Liver (tissue), 8 donors: ENCODE measurements at regions not wholly inside any gene's neighbourhood (a gene's known extent, or its start where the extent isn't known, plus 50 kb on each side); places are given as distances from the start of the nearest gene placed in this dataset.

Source experiments
- DNase-seq: peaks from one replicate; pipeline ENCODE4 v3.0.0-alpha.2; 2017; ENCODE audit warnings: low spot score
- H3K27ac ChIP-seq, 2 donors: one replicate each; pipeline ENCODE4 v1.7.0; 2013; ENCODE audit warnings: inconsistent platforms in 2 of 2, low read length in 2 of 2, control low read depth in 1 of 2, low read depth in 1 of 2, mild to moderate bottlenecking in 1 of 2
- H3K27me3 ChIP-seq, 4 donors: one replicate each; pipeline versions ENCODE4 v1.6.1 to v1.7.0; 2013; ENCODE audit warnings: low read length in 3 of 4, inconsistent platforms in 1 of 4, mild to moderate bottlenecking in 1 of 4, moderate library complexity in 1 of 4; ENCODE audit not compliant: control insufficient read depth in 4 of 4, insufficient read depth in 4 of 4
- H3K36me3 ChIP-seq, 4 donors: one replicate each; pipeline versions ENCODE4 v1.6.1 to v1.7.0; 2013; ENCODE audit warnings: low read length in 3 of 4, mild to moderate bottlenecking in 3 of 4, low read depth in 1 of 4, moderate library complexity in 1 of 4; ENCODE audit not compliant: control insufficient read depth in 4 of 4, insufficient read depth in 3 of 4
- H3K4me1 ChIP-seq, 4 donors: one replicate each; pipeline versions ENCODE4 v1.6.1 to v1.7.0; 2013; ENCODE audit warnings: low read length in 3 of 4, mild to moderate bottlenecking in 3 of 4, moderate library complexity in 1 of 4; ENCODE audit not compliant: control insufficient read depth in 4 of 4, insufficient read depth in 4 of 4
- H3K4me3 ChIP-seq, 3 donors: one replicate each; pipeline versions ENCODE4 v1.6.1 to v1.7.0; 2013; ENCODE audit warnings: low read length in 3 of 3, control low read depth in 1 of 3, low read depth in 1 of 3, mild to moderate bottlenecking in 1 of 3
- H3K9ac ChIP-seq, 2 donors: one replicate each; pipeline ENCODE4 v1.7.0; 2013; ENCODE audit warnings: low read length in 2 of 2, mild to moderate bottlenecking in 2 of 2, moderate library complexity in 2 of 2, control low read depth in 1 of 2, low read depth in 1 of 2
- H3K9me3 ChIP-seq, 4 donors: one replicate each; pipeline versions ENCODE4 v1.6.1 to v1.7.0; 2013; ENCODE audit warnings: low read length in 3 of 4; ENCODE audit not compliant: control insufficient read depth in 4 of 4
- ATF3 ChIP-seq: IDR thresholded peaks from 2 replicates; pipeline ENCODE4 v1.6.1; 2016; ENCODE audit warnings: antibody characterized with exemption
- CTCF ChIP-seq: fragments of 150-350 bp; IDR thresholded peaks from 2 replicates; pipeline ENCODE4 v1.5.1; 2017; ENCODE audit warnings: improper control_type of control experiment, low read depth, low read length; ENCODE audit not compliant: missing input control
- FOXA1 ChIP-seq: IDR thresholded peaks from 2 replicates; pipeline ENCODE4 v1.6.1; 2016; ENCODE audit warnings: antibody characterized with exemption
- FOXA2 ChIP-seq: IDR thresholded peaks from 2 replicates; pipeline ENCODE4 v1.6.1; 2016; ENCODE audit warnings: antibody characterized with exemption
- HNF4A ChIP-seq, 2 donors: conservative IDR thresholded peaks; 2 replicates each; pipeline ENCODE4 v1.6.1; 2016; ENCODE audit warnings: antibody characterized with exemption in 2 of 2, mild to moderate bottlenecking in 2 of 2
- HNF4G ChIP-seq: IDR thresholded peaks from 2 replicates; pipeline ENCODE4 v1.6.1; 2016; ENCODE audit warnings: antibody characterized with exemption
- NR2F2 ChIP-seq: IDR thresholded peaks from 2 replicates; pipeline ENCODE4 v1.6.1; 2016; ENCODE audit warnings: antibody characterized with exemption
- RAD21 ChIP-seq, 2 donors: IDR thresholded peaks; 2 replicates each; pipeline ENCODE4 v1.6.1; 2016; ENCODE audit warnings: antibody characterized with exemption in 2 of 2, mild to moderate bottlenecking in 2 of 2
- REST ChIP-seq: IDR thresholded peaks from 2 replicates; pipeline ENCODE4 v1.6.1; 2016; ENCODE audit warnings: antibody characterized with exemption, mild to moderate bottlenecking
- RXRA ChIP-seq, 2 donors: IDR thresholded peaks; 2 replicates each; pipeline ENCODE4 v1.6.1; 2017 to 2018; ENCODE audit warnings: antibody characterized with exemption in 2 of 2, mild to moderate bottlenecking in 1 of 2
- SP1 ChIP-seq: IDR thresholded peaks from 2 replicates; pipeline ENCODE4 v1.6.1; 2018; ENCODE audit warnings: antibody characterized with exemption, mild to moderate bottlenecking
- TAF1 ChIP-seq: conservative IDR thresholded peaks from 2 replicates; pipeline ENCODE4 v1.6.1; 2016; ENCODE audit warnings: antibody characterized with exemption, mild to moderate bottlenecking
- YY1 ChIP-seq: IDR thresholded peaks from 2 replicates; pipeline ENCODE4 v1.6.1; 2016; ENCODE audit warnings: antibody characterized with exemption, mild to moderate bottlenecking
- ZBTB33 ChIP-seq: IDR thresholded peaks from 2 replicates; pipeline ENCODE4 v1.6.1; 2016; ENCODE audit warnings: antibody characterized with exemption
- WGBS: extraction: QIAGEN DNeasy Blood & Tissue Kit; methylation state at CpG from one replicate; pipeline ENCODE4 v1.1.7; 2013; 5-methylcytosine and 5-hydroxymethylcytosine counted together
- donor health status: healthy.
- donor health status: healthy.
- donor health status: healthy.
- donor health status: healthy.
- donor health status: healthy.

- Histone ChIP-seq H3K9me3 (no peaks in the 10 kb centered on the region), H3K4me3 (no peak overlapping the region), H3K27ac (no peak overlapping the region), H3K4me1 (no peaks in the 10 kb centered on the region), H3K27me3 (no peaks in the 10 kb centered on the region), H3K36me3 (no peaks in the 10 kb centered on the region), H3K9ac (no peak overlapping the region)
- TF ChIP-seq FOXA1, result no peak
- TF ChIP-seq RAD21 (IDR thresholded peaks at IDR 0.05), result no peak
- DNase-seq, result no peak
- 80% methylated on average over 3 of the region's 3 CpGs for WGBS
Measured at GRCh38 chr13:104759069-104759468, 1692.9 kb upstream of the SLC10A2 start.

- Histone ChIP-seq H3K36me3 (no peaks in the 10 kb centered on the region), H3K4me1 (no peaks in the 10 kb centered on the region), H3K27me3 (no peaks in the 10 kb centered on the region), H3K27ac (no peak overlapping the region), H3K4me3 (no peak overlapping the region), H3K9ac (no peak overlapping the region), H3K9me3 (no peaks in the 10 kb centered on the region)
- DNase-seq, result no peak
- TF ChIP-seq RXRA (IDR thresholded peaks at IDR 0.05) (no peak), REST (no peak), NR2F2 (no peak), TAF1 (no peak), HNF4G (no peak), FOXA2 (no peak), ATF3 (no peak), ZBTB33 (no peak)
- 60% methylated on average over 3 of the region's 3 CpGs for WGBS
Measured at GRCh38 chr13:104757712-104758111, 1691.5 kb upstream of the SLC10A2 start.

GRCh38 chr13:104750377-104750776, 1684.2 kb upstream of the SLC10A2 start:
- DNase-seq, result no peak
- no peak overlapping the region for H3K4me3 ChIP-seq
- no peaks in the 10 kb centered on the region for H3K9me3 ChIP-seq
- H3K27me3 ChIP-seq, result no peaks in the 10 kb centered on the region
- H3K9ac ChIP-seq, result no peak overlapping the region
- 84% methylated on average over 2 of the region's 2 CpGs for WGBS
- H3K27ac ChIP-seq, result no peak overlapping the region
- H3K36me3 ChIP-seq, result no peaks in the 10 kb centered on the region
- H3K4me1 ChIP-seq, result no peaks in the 10 kb centered on the region
- TF ChIP-seq SP1, result no peak
- no peak for TF ChIP-seq ATF3
- TF ChIP-seq ZBTB33, result no peak
- TF ChIP-seq CTCF, result no peak
- TF ChIP-seq FOXA2, result no peak
- TF ChIP-seq HNF4A (conservative IDR thresholded peaks at IDR 0.05), result no peak
- no peak for TF ChIP-seq YY1
- TF ChIP-seq NR2F2, result no peak
- TF ChIP-seq REST, result no peak
- TF ChIP-seq RXRA (IDR thresholded peaks at IDR 0.05), result no peak
- no peak for TF ChIP-seq TAF1
